H9 (cell line): ENCODE measurements at regions not wholly inside any gene's neighbourhood (a gene's known extent, or its start where the extent isn't known, plus 50 kb on each side); places are given as distances from the start of the nearest gene placed in this dataset.

ENCODE experiments used
- DNase-seq: peaks from one replicate; pipeline ENCODE4 v3.0.0-alpha.2; 2017
- H2AFZ ChIP-seq: one replicate; pipeline ENCODE4 v1.6.1; 2013; ENCODE audit warnings: mild to moderate bottlenecking, low read length, control low read depth, moderate library complexity
- H2AK5ac ChIP-seq: 2 replicates; pipeline ENCODE4 v1.6.1; 2013; ENCODE audit warnings: low read length, control low read depth, mixed read lengths; ENCODE audit not compliant: insufficient read length
- H2BK120ac ChIP-seq: one replicate; pipeline ENCODE4 v1.6.1; 2013; ENCODE audit warnings: low read depth, mild to moderate bottlenecking, low read length, control low read depth, inconsistent platforms; ENCODE audit not compliant: poor library complexity, severe bottlenecking
- H2BK12ac ChIP-seq: 2 replicates; pipeline ENCODE4 v1.6.1; 2013; ENCODE audit warnings: low read length, control low read depth, mixed read lengths, low read depth; ENCODE audit not compliant: insufficient read length
- H2BK15ac ChIP-seq: 2 replicates; pipeline ENCODE4 v1.6.1; 2013; ENCODE audit warnings: low read depth, low read length, control low read depth
- H2BK20ac ChIP-seq: one replicate; pipeline ENCODE4 v1.6.1; 2013; ENCODE audit warnings: low read depth, mild to moderate bottlenecking, low read length, control low read depth, inconsistent platforms; ENCODE audit not compliant: poor library complexity, severe bottlenecking
- H2BK5ac ChIP-seq: 2 replicates; pipeline ENCODE4 v1.6.1; 2013; ENCODE audit warnings: low read length, control low read depth, mixed read lengths; ENCODE audit not compliant: insufficient read length
- H3K14ac ChIP-seq: 2 replicates; pipeline ENCODE4 v1.6.1; 2013; ENCODE audit warnings: low read length, control low read depth; ENCODE audit not compliant: insufficient read depth
- H3K18ac ChIP-seq: 2 replicates; pipeline ENCODE4 v1.6.1; 2013; ENCODE audit warnings: low read depth, mild to moderate bottlenecking, mixed read lengths, low read length, control low read depth; ENCODE audit not compliant: insufficient read length
- H3K23ac ChIP-seq: 2 replicates; pipeline ENCODE4 v1.6.1; 2013; ENCODE audit warnings: low read length, control low read depth, mixed read lengths, low read depth; ENCODE audit not compliant: insufficient read length
- H3K23me2 ChIP-seq: 2 replicates; pipeline ENCODE4 v1.6.1; 2013; ENCODE audit warnings: low read depth, mild to moderate bottlenecking, mixed read lengths, low read length, control low read depth; ENCODE audit not compliant: insufficient read length, poor library complexity, severe bottlenecking
- H3K27ac ChIP-seq: 2 replicates; pipeline ENCODE4 v1.5.1; 2013; ENCODE audit warnings: low read length, control low read depth, mixed read lengths, low read depth; ENCODE audit not compliant: insufficient read length
- H3K27me3 ChIP-seq: 2 replicates; pipeline ENCODE4 v1.6.1; 2013; ENCODE audit warnings: low read length, control low read depth, inconsistent platforms; ENCODE audit not compliant: insufficient read depth
- H3K4ac ChIP-seq: 2 replicates; pipeline ENCODE4 v1.6.1; 2013; ENCODE audit warnings: low read depth, mild to moderate bottlenecking, control low read depth, inconsistent platforms, low read length, moderate library complexity
- H3K4me1 ChIP-seq: 2 replicates; pipeline ENCODE4 v1.6.1; 2013; ENCODE audit warnings: low read length, control low read depth, inconsistent platforms; ENCODE audit not compliant: insufficient read depth
- H3K4me2 ChIP-seq: 2 replicates; pipeline ENCODE4 v1.6.1; 2013; ENCODE audit warnings: low read length, control low read depth, mixed read lengths; ENCODE audit not compliant: insufficient read length, insufficient read depth
- H3K56ac ChIP-seq: 2 replicates; pipeline ENCODE4 v1.6.1; 2013; ENCODE audit warnings: low read depth, mild to moderate bottlenecking, mixed read lengths, low read length, control low read depth; ENCODE audit not compliant: insufficient read length
- H3K79me1 ChIP-seq: 2 replicates; pipeline ENCODE4 v1.6.1; 2013; ENCODE audit warnings: low read depth, mild to moderate bottlenecking, moderate library complexity, low read length, control low read depth, inconsistent platforms; ENCODE audit not compliant: insufficient read depth, poor library complexity, severe bottlenecking
- H3K79me2 ChIP-seq: 2 replicates; pipeline ENCODE4 v1.6.1; 2013; ENCODE audit warnings: low read length, control low read depth, inconsistent platforms; ENCODE audit not compliant: insufficient read depth
- H3K9ac ChIP-seq: 2 replicates; pipeline ENCODE4 v1.6.1; 2013; ENCODE audit warnings: low read length, control low read depth, mixed read lengths; ENCODE audit not compliant: insufficient read length; ENCODE audit errors: extremely low read depth
- H3K9me3 ChIP-seq: one replicate; pipeline ENCODE4 v1.6.1; 2013; ENCODE audit warnings: low read depth, low read length, inconsistent platforms; ENCODE audit not compliant: control insufficient read depth
- H3T11ph ChIP-seq: one replicate; pipeline ENCODE4 v1.6.1; 2013; ENCODE audit warnings: mild to moderate bottlenecking, low read length, control low read depth, inconsistent platforms
- H4K20me1 ChIP-seq: one replicate; pipeline ENCODE4 v1.6.1; 2013; ENCODE audit not compliant: control insufficient read depth, insufficient read length, insufficient read depth
- H4K5ac ChIP-seq: 2 replicates; pipeline ENCODE4 v1.6.1; 2013; ENCODE audit warnings: low read depth, mild to moderate bottlenecking, mixed read lengths, low read length, control low read depth; ENCODE audit not compliant: insufficient read length
- H4K8ac ChIP-seq: replicated peaks from 2 replicates; pipeline ENCODE4 v1.6.1; 2013; ENCODE audit warnings: low read length, control low read depth, mixed read lengths, low read depth; ENCODE audit not compliant: insufficient read length
- H4K91ac ChIP-seq: 2 replicates; pipeline ENCODE4 v1.6.1; 2013; ENCODE audit warnings: low read depth, mild to moderate bottlenecking, moderate library complexity, mixed read lengths, low read length, control low read depth; ENCODE audit not compliant: insufficient read length
- H3K27ac Mint-ChIP-seq, 3 experiments: 2 replicates in 2 of 3; 3 replicates in 1 of 3; pipeline ENCODE4 v1.8.0; 2020 to 2021; ENCODE audit warnings: mixed read lengths in 3 of 3, mild to moderate bottlenecking in 1 of 3, moderate library complexity in 1 of 3
- H3K27me3 Mint-ChIP-seq: 2 replicates; pipeline ENCODE4 v1.8.0; 2021; ENCODE audit warnings: low read depth, mild to moderate bottlenecking, moderate library complexity, mixed read lengths
- H3K36me3 Mint-ChIP-seq, 3 experiments: 2 replicates in 2 of 3; 3 replicates in 1 of 3; pipeline ENCODE4 v1.8.0; 2020 to 2021; ENCODE audit warnings: low read depth in 3 of 3, mixed read lengths in 3 of 3; ENCODE audit not compliant: insufficient read depth in 1 of 3
- H3K4me1 Mint-ChIP-seq, 2 experiments: 2 replicates each; pipeline ENCODE4 v1.8.0; 2020; ENCODE audit warnings: mixed read lengths in 2 of 2
- H3K4me3 Mint-ChIP-seq, 2 experiments: 2 replicates in 1 of 2; 3 replicates in 1 of 2; pipeline ENCODE4 v1.8.0; 2020 to 2021; ENCODE audit warnings: mild to moderate bottlenecking in 2 of 2, mixed read lengths in 2 of 2, moderate library complexity in 1 of 2
- H3K9me3 Mint-ChIP-seq, 2 experiments: 2 replicates in 1 of 2; 3 replicates in 1 of 2; pipeline ENCODE4 v1.8.0; 2020; ENCODE audit warnings: mild to moderate bottlenecking in 2 of 2, mixed read lengths in 2 of 2, moderate library complexity in 1 of 2
- WGBS: extraction: QIAGEN DNeasy Blood & Tissue Kit; methylation state at CpG from one replicate; pipeline ENCODE4 v1.1.7; 2013; ENCODE audit warnings: missing lambda C conversion rate, low lambda C conversion rate, mixed read lengths; ENCODE audit not compliant: insufficient read length; ENCODE audit errors: extremely low coverage; 5-methylcytosine and 5-hydroxymethylcytosine counted together
- TF ChIP-seq, protein P1 (sequence below): fragments of 200-600 bp; sonication (generic); conservative IDR thresholded peaks from 3 replicates; pipeline ENCODE4 v1.8.0; 2021; ENCODE audit warnings: antibody characterized with exemption, mild to moderate bottlenecking

DNA sequence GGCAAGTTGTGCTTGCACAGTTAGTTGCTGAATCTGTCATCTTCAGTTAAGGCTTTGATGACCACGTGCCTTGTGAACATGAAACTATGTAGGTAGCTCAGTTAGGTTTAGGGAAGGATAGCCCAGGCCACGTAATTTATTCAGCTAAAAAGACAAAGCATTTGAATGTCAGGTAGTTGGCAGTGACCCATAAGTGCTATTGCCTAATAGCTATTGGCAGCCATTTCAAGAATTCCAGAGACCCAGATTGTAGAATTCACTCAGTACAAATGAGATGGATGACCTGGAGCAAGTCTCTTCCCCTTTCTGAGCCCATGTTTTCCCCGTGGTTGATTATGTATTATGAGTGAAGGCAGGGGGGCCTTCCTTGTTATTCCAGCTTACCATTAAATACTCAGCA lies 265.3 kb upstream of the ANO5 start:
- no peak overlapping the region for H3K23ac ChIP-seq
- TF ChIP-seq, protein P1, sequence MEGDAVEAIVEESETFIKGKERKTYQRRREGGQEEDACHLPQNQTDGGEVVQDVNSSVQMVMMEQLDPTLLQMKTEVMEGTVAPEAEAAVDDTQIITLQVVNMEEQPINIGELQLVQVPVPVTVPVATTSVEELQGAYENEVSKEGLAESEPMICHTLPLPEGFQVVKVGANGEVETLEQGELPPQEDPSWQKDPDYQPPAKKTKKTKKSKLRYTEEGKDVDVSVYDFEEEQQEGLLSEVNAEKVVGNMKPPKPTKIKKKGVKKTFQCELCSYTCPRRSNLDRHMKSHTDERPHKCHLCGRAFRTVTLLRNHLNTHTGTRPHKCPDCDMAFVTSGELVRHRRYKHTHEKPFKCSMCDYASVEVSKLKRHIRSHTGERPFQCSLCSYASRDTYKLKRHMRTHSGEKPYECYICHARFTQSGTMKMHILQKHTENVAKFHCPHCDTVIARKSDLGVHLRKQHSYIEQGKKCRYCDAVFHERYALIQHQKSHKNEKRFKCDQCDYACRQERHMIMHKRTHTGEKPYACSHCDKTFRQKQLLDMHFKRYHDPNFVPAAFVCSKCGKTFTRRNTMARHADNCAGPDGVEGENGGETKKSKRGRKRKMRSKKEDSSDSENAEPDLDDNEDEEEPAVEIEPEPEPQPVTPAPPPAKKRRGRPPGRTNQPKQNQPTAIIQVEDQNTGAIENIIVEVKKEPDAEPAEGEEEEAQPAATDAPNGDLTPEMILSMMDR: no peak
- H3K56ac ChIP-seq: no peak overlapping the region
- no peak overlapping the region for H3K4ac ChIP-seq
- no peak overlapping the region for H4K5ac ChIP-seq
- H2BK5ac ChIP-seq: no peak overlapping the region
- no peaks in the 10 kb centered on the region for H3K79me2 ChIP-seq
- H3K23me2 ChIP-seq: no peaks in the 10 kb centered on the region
- no peaks in the 10 kb centered on the region for H3K79me1 ChIP-seq
- no peak overlapping the region for H2AFZ ChIP-seq
- H2AK5ac ChIP-seq: no peak overlapping the region
- H2BK120ac ChIP-seq: no peak overlapping the region
- no peak overlapping the region for H4K8ac ChIP-seq
- Mint-ChIP-seq H3K4me1 (peaks cover 5 to 8% of the 10 kb centered on the region in 2 experiments; a peak in 1 of 4 replicates), H3K36me3 (no peaks in the 10 kb centered on the region), H3K27ac (no peak overlapping the region), H3K9me3 (no peaks in the 10 kb centered on the region), H3K27me3 (no peaks in the 10 kb centered on the region), H3K4me3 (no peak overlapping the region)
- H2BK12ac ChIP-seq: no peak overlapping the region
- no peak overlapping the region for H3K18ac ChIP-seq
- no peak overlapping the region for H3K4me2 ChIP-seq
- no peak overlapping the region for H3K27ac ChIP-seq
- H3K9ac ChIP-seq: no peak overlapping the region
- H3K9me3 ChIP-seq: no peaks in the 10 kb centered on the region
- DNase-seq: no peak
- H3K14ac ChIP-seq: no peak overlapping the region
- H2BK20ac ChIP-seq: no peak overlapping the region
- no peaks in the 10 kb centered on the region for H4K20me1 ChIP-seq
- H4K91ac ChIP-seq: no peak overlapping the region
- H3K4me1 ChIP-seq: no peaks in the 10 kb centered on the region
- WGBS: no CpG with 5 or more reads among the region's 3 CpGs
- no peak overlapping the region for H3T11ph ChIP-seq
- H3K27me3 ChIP-seq: no peaks in the 10 kb centered on the region
- H2BK15ac ChIP-seq: no peak overlapping the region
